Stimulated activated CD4-positive, alpha-beta T cell treated with anti-CD3 and anti-CD28 coated beads, TNF-alpha, amount 100 ng/mL, for 24 hours (primary cell): ENCODE measurements at regions not wholly inside any gene's neighbourhood (a gene's known extent, or its start where the extent isn't known, plus 50 kb on each side); places are given as distances from the start of the nearest gene placed in this dataset.

Experiments used
- DNase-seq, 3 experiments: peaks; one replicate each; pipeline ENCODE4 v3.0.0-alpha.2; 2020; ENCODE audit warnings: low read depth in 3 of 3

GRCh38 chr6:67393356-67393755 lies 1241.7 kb upstream of the ADGRB3 start:
- no peak for DNase-seq

GRCh38 chr6:67391955-67392354 lies 1243.1 kb upstream of the ADGRB3 start:
- DNase-seq, result no peak

GRCh38 chr6:67369679-67370078 lies 1265.4 kb upstream of the ADGRB3 start:
- DNase-seq, result no peak

- DNase-seq, result no peak
These were observed 1272.1 kb upstream of the ADGRB3 start for GRCh38 chr6:67362976-67363375.

- no peak for DNase-seq
These were observed 1273.8 kb upstream of the ADGRB3 start for GRCh38 chr6:67361264-67361663.

GRCh38 chr6:67358241-67358640 lies 1276.8 kb upstream of the ADGRB3 start:
- no peak for DNase-seq

- no peak for DNase-seq
These were observed 1281.2 kb upstream of the ADGRB3 start for GRCh38 chr6:67353861-67354260.

GRCh38 chr6:67352717-67353116 lies 1282.4 kb upstream of the ADGRB3 start:
- DNase-seq, result no peak

GRCh38 chr6:67350729-67351128 lies 1284.4 kb upstream of the ADGRB3 start:
- no peak for DNase-seq

GRCh38 chr6:67345946-67346345 lies 1289.1 kb upstream of the ADGRB3 start:
- no peak for DNase-seq

- DNase-seq, result no peak
These were observed 1299.1 kb upstream of the ADGRB3 start for GRCh38 chr6:67336014-67336413.

GRCh38 chr6:67331304-67331703 lies 1303.8 kb upstream of the ADGRB3 start:
- no peak for DNase-seq

GRCh38 chr6:67328269-67328668 lies 1306.8 kb upstream of the ADGRB3 start:
- DNase-seq, result no peak

- no peak for DNase-seq
These were observed 1334.5 kb upstream of the ADGRB3 start for GRCh38 chr6:67300430-67301040.

GRCh38 chr6:67292169-67292568 lies 1342.9 kb upstream of the ADGRB3 start:
- no peak for DNase-seq

GRCh38 chr6:67287566-67287965 lies 1347.5 kb upstream of the ADGRB3 start:
- no peak for DNase-seq

GRCh38 chr6:67285770-67286495 lies 1349.1 kb upstream of the ADGRB3 start:
- no peak for DNase-seq

GRCh38 chr6:67277312-67277711 lies 1357.8 kb upstream of the ADGRB3 start:
- no peak for DNase-seq

- DNase-seq, result no peak
These were observed 1368.8 kb upstream of the ADGRB3 start for GRCh38 chr6:67265996-67266921.

GRCh38 chr6:67252663-67253062 lies 1382.4 kb upstream of the ADGRB3 start:
- DNase-seq, result no peak

- DNase-seq, result no peak
These were observed 1387.0 kb upstream of the ADGRB3 start for GRCh38 chr6:67248077-67248476.

GRCh38 chr6:67244037-67244436 lies 1391.0 kb upstream of the ADGRB3 start:
- no peak for DNase-seq

- no peak for DNase-seq
These were observed 1397.8 kb upstream of the ADGRB3 start for GRCh38 chr6:67237277-67237676.
